OCI-LY1 (cell line): ENCODE measurements at regions not wholly inside any gene's neighbourhood (a gene's known extent, or its start where the extent isn't known, plus 50 kb on each side); places are given as distances from the start of the nearest gene placed in this dataset.

Source experiments
- H2AFZ ChIP-seq: fragments of 200-600 bp; sonication (generic), shearing (Covaris generic); 2 replicates; pipeline ENCODE4 v1.6.0; 2014; ENCODE audit warnings: antibody characterized with exemption, mild to moderate bottlenecking, low read length
- H3F3A ChIP-seq: fragments of 200-600 bp; sonication (generic), shearing (Covaris generic); 2 replicates; pipeline ENCODE4 v1.6.0; 2014; ENCODE audit warnings: mild to moderate bottlenecking, antibody characterized with exemption, low read length, moderate library complexity; ENCODE audit not compliant: insufficient read depth
- H3K27ac ChIP-seq: fragments of 200-600 bp; sonication (generic); 2 replicates; pipeline ENCODE4 v1.5.1; 2014; ENCODE audit warnings: low read length, mixed run types, mild to moderate bottlenecking, low read depth; ENCODE audit not compliant: poor library complexity, severe bottlenecking
- H3K27me3 ChIP-seq: fragments of 200-600 bp; sonication (generic); 2 replicates; pipeline ENCODE4 v1.6.0; 2014; ENCODE audit warnings: antibody characterized with exemption, mild to moderate bottlenecking, low read length, moderate library complexity; ENCODE audit not compliant: insufficient read depth
- H3K36me3 ChIP-seq: fragments of 200-600 bp; sonication (generic); 2 replicates; pipeline ENCODE4 v1.6.1; 2014; ENCODE audit warnings: mild to moderate bottlenecking, antibody characterized with exemption, low read length, moderate library complexity, mixed read lengths; ENCODE audit not compliant: insufficient read depth
- H3K4me1 ChIP-seq: fragments of 200-600 bp; sonication (generic); 2 replicates; pipeline ENCODE4 v1.5.1; 2014; ENCODE audit warnings: mild to moderate bottlenecking, low read length, moderate library complexity; ENCODE audit not compliant: insufficient read depth, severe bottlenecking
- H3K4me2 ChIP-seq: fragments of 200-600 bp; sonication (generic), shearing (Covaris generic); 2 replicates; pipeline ENCODE4 v1.6.1; 2014; ENCODE audit warnings: low read length
- H3K4me3 ChIP-seq: fragments of 200-600 bp; sonication (generic); 2 replicates; pipeline ENCODE4 v1.5.1; 2014; ENCODE audit warnings: low read length, low read depth, mild to moderate bottlenecking, mixed read lengths; ENCODE audit not compliant: poor library complexity, severe bottlenecking
- H3K79me2 ChIP-seq: fragments of 200-600 bp; shearing (Covaris generic); 2 replicates; pipeline ENCODE4 v1.6.1; 2016; ENCODE audit warnings: mixed run types, low read length, mixed read lengths; ENCODE audit not compliant: insufficient read depth
- H3K9ac ChIP-seq: fragments of 200-600 bp; sonication (generic), shearing (Covaris generic); 2 replicates; pipeline ENCODE4 v1.6.1; 2014; ENCODE audit warnings: mild to moderate bottlenecking, low read length, mixed read lengths
- H3K9me2 ChIP-seq: fragments of 200-600 bp; sonication (generic), shearing (Covaris generic); 2 replicates; pipeline ENCODE4 v1.6.1; 2014; ENCODE audit warnings: low read depth, mild to moderate bottlenecking, low read length, mixed read lengths
- H3K9me3 ChIP-seq: fragments of 200-600 bp; shearing (Covaris generic); 2 replicates; pipeline ENCODE4 v1.6.1; 2014; ENCODE audit warnings: low read length, mixed read lengths
- H4K20me1 ChIP-seq: fragments of 200-600 bp; sonication (generic), shearing (Covaris generic); 2 replicates; pipeline ENCODE4 v1.6.0; 2016; ENCODE audit warnings: mild to moderate bottlenecking, low read length; ENCODE audit not compliant: insufficient read depth
- EZH2 ChIP-seq: fragments of 200-600 bp; sonication (generic), shearing (Covaris generic); IDR thresholded peaks from 2 replicates; pipeline ENCODE4 v1.8.0; 2017; ENCODE audit warnings: borderline replicate concordance, mixed run types, mild to moderate bottlenecking, antibody characterized with exemption, low read length, moderate library complexity, mixed read lengths
- TF ChIP-seq, protein P1 (sequence below): fragments of 200-600 bp; sonication (generic), shearing (Covaris generic); IDR thresholded peaks from 2 replicates; pipeline ENCODE4 v1.5.1; 2017; ENCODE audit warnings: mild to moderate bottlenecking, antibody characterized with exemption, low read length, moderate library complexity, mixed read lengths

DNA sequence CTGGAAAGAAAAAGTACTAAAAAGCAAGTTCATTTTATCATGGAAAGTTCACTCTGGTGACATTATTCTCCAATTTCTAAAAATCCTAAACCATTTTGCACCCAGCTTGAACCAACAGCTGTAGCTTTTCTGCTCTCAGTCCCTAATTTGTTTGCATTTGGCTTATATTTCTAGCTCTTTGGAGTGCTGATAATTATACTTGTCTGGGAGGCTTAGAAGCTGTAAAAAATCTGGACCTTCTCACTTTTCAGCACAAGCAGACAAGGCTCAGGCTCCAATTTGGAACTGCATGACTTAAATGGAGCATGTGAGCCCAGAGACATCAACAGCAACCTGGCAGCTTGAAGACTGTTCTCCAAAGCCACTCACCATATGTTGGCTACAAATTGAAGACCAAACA, 170.9 kb upstream of the PCDH18 start:
- Histone ChIP-seq H3K4me2 (no peak overlapping the region), H3K9ac (no peak overlapping the region), H4K20me1 (no peaks in the 10 kb centered on the region), H3K4me1 (no peaks in the 10 kb centered on the region), H3K9me3 (no peaks in the 10 kb centered on the region), H2AFZ (no peak overlapping the region), H3K27me3 (no peaks in the 10 kb centered on the region), H3F3A (no peaks in the 10 kb centered on the region), H3K9me2 (no peaks in the 10 kb centered on the region), H3K36me3 (no peaks in the 10 kb centered on the region), H3K79me2 (no peaks in the 10 kb centered on the region), H3K27ac (no peak overlapping the region), H3K4me3 (no peak overlapping the region)
- TF ChIP-seq, protein P1, sequence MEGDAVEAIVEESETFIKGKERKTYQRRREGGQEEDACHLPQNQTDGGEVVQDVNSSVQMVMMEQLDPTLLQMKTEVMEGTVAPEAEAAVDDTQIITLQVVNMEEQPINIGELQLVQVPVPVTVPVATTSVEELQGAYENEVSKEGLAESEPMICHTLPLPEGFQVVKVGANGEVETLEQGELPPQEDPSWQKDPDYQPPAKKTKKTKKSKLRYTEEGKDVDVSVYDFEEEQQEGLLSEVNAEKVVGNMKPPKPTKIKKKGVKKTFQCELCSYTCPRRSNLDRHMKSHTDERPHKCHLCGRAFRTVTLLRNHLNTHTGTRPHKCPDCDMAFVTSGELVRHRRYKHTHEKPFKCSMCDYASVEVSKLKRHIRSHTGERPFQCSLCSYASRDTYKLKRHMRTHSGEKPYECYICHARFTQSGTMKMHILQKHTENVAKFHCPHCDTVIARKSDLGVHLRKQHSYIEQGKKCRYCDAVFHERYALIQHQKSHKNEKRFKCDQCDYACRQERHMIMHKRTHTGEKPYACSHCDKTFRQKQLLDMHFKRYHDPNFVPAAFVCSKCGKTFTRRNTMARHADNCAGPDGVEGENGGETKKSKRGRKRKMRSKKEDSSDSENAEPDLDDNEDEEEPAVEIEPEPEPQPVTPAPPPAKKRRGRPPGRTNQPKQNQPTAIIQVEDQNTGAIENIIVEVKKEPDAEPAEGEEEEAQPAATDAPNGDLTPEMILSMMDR = no peak
- no peak for TF ChIP-seq EZH2

DNA sequence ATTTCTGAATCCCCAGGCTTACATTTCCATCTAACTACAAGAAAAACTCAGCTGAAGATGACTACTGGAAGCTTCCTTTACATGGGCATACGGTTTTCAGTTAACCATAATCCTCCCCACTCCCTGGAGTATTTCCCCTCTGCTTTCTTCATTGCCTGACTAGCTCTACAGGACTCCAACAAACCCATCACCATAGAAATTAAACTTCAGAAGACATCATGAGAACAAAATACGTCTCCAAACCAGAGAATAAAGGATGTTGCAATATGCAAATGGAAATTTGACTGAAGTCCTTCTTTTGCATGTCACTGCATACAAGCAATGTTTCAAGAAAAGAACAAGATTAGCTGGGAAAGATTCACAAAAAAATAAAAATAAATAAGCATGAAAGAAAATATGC, 170.2 kb upstream of the PCDH18 start:
- H3K9ac ChIP-seq = no peak overlapping the region
- H3K9me3 ChIP-seq = no peaks in the 10 kb centered on the region
- H3K79me2 ChIP-seq = no peaks in the 10 kb centered on the region
- H3K36me3 ChIP-seq = no peaks in the 10 kb centered on the region
- no peaks in the 10 kb centered on the region for H3K4me1 ChIP-seq
- no peaks in the 10 kb centered on the region for H3K27me3 ChIP-seq
- H3F3A ChIP-seq = no peaks in the 10 kb centered on the region
- TF ChIP-seq EZH2 = no peak
- TF ChIP-seq, protein P1 = no peak
- no peak overlapping the region for H3K4me2 ChIP-seq
- H3K27ac ChIP-seq = no peak overlapping the region
- no peak overlapping the region for H2AFZ ChIP-seq
- no peaks in the 10 kb centered on the region for H4K20me1 ChIP-seq
- H3K9me2 ChIP-seq = no peaks in the 10 kb centered on the region
- no peak overlapping the region for H3K4me3 ChIP-seq

DNA sequence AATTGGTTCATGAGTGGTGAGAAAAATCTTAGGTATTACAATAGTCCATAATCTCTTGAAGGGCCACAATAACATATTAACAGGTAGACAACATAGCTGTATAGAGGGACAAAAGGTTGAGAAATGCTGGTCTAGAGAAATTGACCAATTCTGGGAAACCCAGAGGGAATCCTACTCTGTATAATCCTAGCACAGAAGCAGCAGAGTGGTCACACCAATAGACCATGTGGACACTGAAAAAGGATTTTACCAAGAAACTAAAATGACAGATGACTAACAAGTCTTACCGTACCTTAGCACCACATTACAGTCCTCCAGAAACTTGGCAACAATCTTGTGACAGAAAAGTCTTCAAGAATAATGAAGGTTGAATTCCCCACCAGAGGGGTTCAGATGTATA, 169.1 kb upstream of the PCDH18 start:
- Histone ChIP-seq H3K36me3 (no peaks in the 10 kb centered on the region), H4K20me1 (no peaks in the 10 kb centered on the region), H3K4me2 (no peak overlapping the region), H3K79me2 (no peaks in the 10 kb centered on the region), H3K9me2 (no peaks in the 10 kb centered on the region), H2AFZ (no peak overlapping the region), H3F3A (no peaks in the 10 kb centered on the region), H3K27ac (no peak overlapping the region), H3K4me1 (no peaks in the 10 kb centered on the region), H3K4me3 (no peak overlapping the region), H3K9me3 (no peaks in the 10 kb centered on the region), H3K27me3 (no peaks in the 10 kb centered on the region), H3K9ac (no peak overlapping the region)
- TF ChIP-seq, protein P1 = no peak
- TF ChIP-seq EZH2 = no peak
